ENCODE measurements at regions not wholly inside any gene's neighbourhood (a gene's known extent, or its start where the extent isn't known, plus 50 kb on each side); places are given as distances from the start of the nearest gene placed in this dataset.

GRCh38 chr5:143898381-143898780, 86.4 kb downstream of the HMHB1 start (continued):
- TF ChIP-seq DPF2 (IDR thresholded peaks at IDR 0.05) (no peak), NR2C2 (IDR thresholded peaks at IDR 0.05; ENCODE audit: borderline replicate concordance, control insufficient read depth, insufficient read length, low read depth) (no peak), EGR1 (IDR thresholded peaks at IDR 0.05; ENCODE audit: borderline replicate concordance in 1 of 2, low read depth in 2 of 2, low read length in 2 of 2) (no peak), ATF7 (IDR thresholded peaks at IDR 0.05; ENCODE audit: low read depth) (no peak), NR2C1 (IDR thresholded peaks at IDR 0.05) (no peak), FOS (IDR thresholded peaks at IDR 0.05; ENCODE audit: borderline replicate concordance, extremely low read depth, insufficient read length) (no peak), NFYB (IDR thresholded peaks at IDR 0.05; ENCODE audit: insufficient read depth, low read depth, low read length) (no peak)

- Histone ChIP-seq H4K20me1 (ENCODE audit: control insufficient read depth, insufficient read depth) (no peaks in the 10 kb centered on the region), H3K27me3 (replicated peaks in 1 of 2; ENCODE audit: control insufficient read depth in 2 of 2, insufficient read depth in 2 of 2, low read length in 1 of 2) (no peaks in the 10 kb centered on the region), H3K36me3 (ENCODE audit: control insufficient read depth in 2 of 2, insufficient read depth in 2 of 2, low read length in 1 of 2) (no peaks in the 10 kb centered on the region), H3K4me2 (ENCODE audit: control insufficient read depth, insufficient read depth) (no peak overlapping the region), H3K4me3 (no peak overlapping the region), H3K4me1 (ENCODE audit: control insufficient read depth, insufficient read depth, low read length) (no peaks in the 10 kb centered on the region), H3K9me3 (replicated peaks; ENCODE audit: control insufficient read depth, insufficient read depth, low read length) (no peaks in the 10 kb centered on the region), H3K27ac (ENCODE audit: control insufficient read depth, insufficient read depth) (no peak overlapping the region), H3K9ac (ENCODE audit: control insufficient read depth, insufficient read depth, low read length) (no peak overlapping the region), H2AFZ (ENCODE audit: control insufficient read depth, low read depth, low read length) (no peak overlapping the region), H3K79me2 (ENCODE audit: control insufficient read depth, insufficient read depth, low read length) (no peaks in the 10 kb centered on the region)
- RAD21 ChIA-PET (ENCODE audit: unreplicated experiment), result no interaction called here
- DNase-seq (ENCODE audit: low read depth, low spot score) (no peak), ATAC-seq (no peak), FAIRE-seq (no peak)
- BruUV-seq (replicated peaks), result no TSS peak
- TF ChIP-seq RB1 (IDR thresholded peaks at IDR 0.05; ENCODE audit: borderline replicate concordance), result no peak
- no peak for TF ChIP-seq SREBF2 (IDR thresholded peaks at IDR 0.05; ENCODE audit: low read length)
- no peak for TF ChIP-seq PKNOX1 (IDR thresholded peaks at IDR 0.05)
- TF ChIP-seq RFX5 (IDR thresholded peaks at IDR 0.05; ENCODE audit: low read depth, low read length), result no peak
- no peak for TF ChIP-seq NR2F1 (conservative IDR thresholded peaks at IDR 0.05)
- TF ChIP-seq CBFB (IDR thresholded peaks at IDR 0.05; ENCODE audit: low read depth), result no peak
- no peak for TF ChIP-seq SIN3A (IDR thresholded peaks at IDR 0.05; ENCODE audit: low read depth, low read length)
- WGBS (ENCODE audit: insufficient coverage, insufficient replicate concordance, low lambda C conversion rate, missing lambda C conversion rate), result 36% methylated on average over 6 of the region's 6 CpGs
- SMC1A ChIA-PET (ENCODE audit: uncharacterized antibody, unreplicated experiment), result interaction anchor here (1.2 to 1.6 kb wide), 2 partner anchors 10 to 14 kb away, joined by 3 read pairs; no protein-coding TSS in a partner anchor
- in situ Hi-C loops (cut with MboI) (no loop called here), intact Hi-C loops (cut with micrococcal nuclease; ENCODE audit: unreplicated experiment) (no loop called here)
- POLR2A ChIA-PET, result no interaction called here
- CTCF ChIA-PET, result no interaction called here
These were observed 87.1 kb downstream of the HMHB1 start for GRCh38 chr5:143898916-143899591.

Data from GM12878 (cell line).